NCI-H2029 treated with DMSO at 0.1 percent for 48 hours (cell line): ENCODE measurements at regions not wholly inside any gene's neighbourhood (a gene's known extent, or its start where the extent isn't known, plus 50 kb on each side); places are given as distances from the start of the nearest gene placed in this dataset.

ENCODE experiments used
- DNase-seq: peaks from one replicate; lab custom pipeline; 2025; lab: John Stamatoyannopoulos, UW

DNA sequence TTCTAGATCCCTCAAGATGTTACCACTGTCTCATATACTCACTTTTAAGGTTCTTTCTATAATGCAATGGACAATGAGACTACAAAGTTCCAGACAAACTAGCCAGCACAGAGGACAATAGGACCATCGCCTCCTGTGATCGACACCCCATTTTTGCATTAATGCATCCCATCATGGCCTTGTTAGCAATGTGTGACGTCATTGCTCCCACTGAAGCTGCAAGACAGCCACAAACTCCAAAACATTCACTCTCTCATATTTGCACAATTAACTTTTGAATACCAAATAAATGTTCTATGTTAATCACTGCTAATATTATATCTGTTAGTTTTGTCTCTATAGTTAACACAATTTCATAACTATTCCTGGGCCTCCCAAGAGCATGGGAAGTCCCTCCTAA, 88.8 kb upstream of the TMEM72 start:
- no peak for DNase-seq

DNA sequence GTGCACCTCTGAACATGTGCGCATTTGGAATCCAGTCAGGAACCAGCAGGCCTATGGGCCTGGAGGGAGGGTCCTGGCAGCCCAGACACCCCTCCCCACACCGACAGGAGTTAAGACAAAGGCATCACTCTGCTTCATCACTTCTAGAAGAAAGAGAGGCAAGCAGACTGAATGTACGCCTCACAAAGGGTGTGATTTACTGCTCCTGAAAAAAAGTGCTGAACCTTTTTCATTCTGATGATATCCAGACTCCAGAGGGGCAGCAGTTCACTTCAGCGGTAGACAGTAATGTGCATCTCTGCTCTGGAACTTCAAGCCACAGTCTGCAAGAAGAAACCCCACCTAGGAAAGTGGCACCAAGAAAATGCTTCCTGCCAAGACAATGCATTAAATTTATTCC, 88.2 kb upstream of the TMEM72 start:
- no peak for DNase-seq

DNA sequence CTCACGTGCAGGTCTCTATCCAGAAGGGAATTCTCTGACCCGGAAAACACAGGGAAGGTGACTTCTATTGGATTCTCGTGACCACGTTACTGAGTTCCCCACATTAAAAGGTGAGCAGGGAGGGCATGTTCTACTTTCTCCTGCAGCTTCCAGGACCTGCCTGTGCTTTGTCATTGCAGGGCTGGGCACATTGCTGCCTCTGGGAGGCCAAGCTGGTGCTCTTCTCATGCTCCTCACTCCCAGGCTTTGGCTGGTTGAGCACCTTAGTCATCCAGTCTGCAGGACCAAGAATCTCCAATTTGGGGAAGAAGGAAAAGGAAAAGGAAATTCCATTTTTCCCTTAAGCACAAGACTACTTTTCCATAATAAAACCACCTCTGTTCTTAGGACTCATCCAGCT, 86.5 kb upstream of the TMEM72 start:
- DNase-seq: no peak

DNA sequence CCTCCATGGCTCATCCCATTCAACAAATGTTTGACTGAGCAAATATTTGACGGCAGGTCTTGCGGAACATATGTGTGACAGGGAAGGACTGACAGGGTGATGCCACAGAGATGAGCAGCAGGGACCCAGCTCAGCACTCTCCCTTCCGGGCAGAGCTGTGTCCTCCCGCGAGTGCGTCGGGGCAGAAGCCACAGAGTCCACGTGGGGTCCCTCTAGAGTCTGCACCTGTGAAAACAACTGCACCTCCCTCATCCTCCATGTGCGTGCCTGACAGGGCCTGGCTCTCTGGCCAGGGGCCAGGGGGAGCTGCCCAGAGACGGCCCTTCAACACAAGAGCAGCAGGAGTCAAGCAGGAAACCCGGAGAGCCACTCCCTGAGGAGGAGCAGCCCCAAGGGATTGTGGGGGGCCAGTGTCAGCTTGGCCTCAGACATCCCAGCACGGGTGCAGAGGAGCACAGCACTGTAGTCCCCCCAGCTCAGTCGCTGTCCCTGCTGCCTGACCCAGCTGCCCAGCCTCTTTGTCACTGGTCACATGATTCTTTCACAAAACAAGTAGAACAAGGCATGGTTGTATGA, 83.6 kb upstream of the TMEM72 start:
- DNase-seq: peak; percentile 44

DNA sequence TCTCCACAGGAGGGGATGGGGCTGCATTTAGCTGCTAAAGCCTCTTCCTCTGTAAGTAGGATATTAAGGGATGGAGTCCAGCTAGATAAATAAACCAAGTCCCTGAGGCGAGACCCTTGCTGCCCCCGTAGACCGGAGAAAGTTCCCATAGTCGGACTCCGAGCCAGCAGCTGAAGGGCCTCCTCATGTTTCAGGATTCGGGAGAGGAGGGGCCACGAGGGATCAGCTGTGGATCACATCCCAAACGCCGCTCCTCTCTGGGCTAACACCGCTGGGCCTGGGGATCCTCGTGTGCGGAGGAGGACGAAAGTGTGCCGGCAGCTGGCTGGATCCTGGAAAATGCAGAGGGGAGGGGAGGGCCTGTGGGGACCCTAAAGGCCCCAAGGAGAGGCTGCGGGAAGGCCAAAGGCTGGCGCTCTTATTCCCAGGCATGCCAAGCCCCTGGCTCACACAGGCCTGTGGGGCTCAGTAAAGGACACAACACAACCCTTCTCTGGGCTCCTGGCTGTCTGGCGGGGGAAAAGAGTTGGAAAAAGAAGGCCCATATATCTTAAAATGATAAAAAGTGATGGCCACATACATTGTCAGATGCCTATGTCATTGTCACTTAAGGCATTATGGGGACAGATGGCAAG, 82.5 kb upstream of the TMEM72 start:
- DNase-seq: no peak

DNA sequence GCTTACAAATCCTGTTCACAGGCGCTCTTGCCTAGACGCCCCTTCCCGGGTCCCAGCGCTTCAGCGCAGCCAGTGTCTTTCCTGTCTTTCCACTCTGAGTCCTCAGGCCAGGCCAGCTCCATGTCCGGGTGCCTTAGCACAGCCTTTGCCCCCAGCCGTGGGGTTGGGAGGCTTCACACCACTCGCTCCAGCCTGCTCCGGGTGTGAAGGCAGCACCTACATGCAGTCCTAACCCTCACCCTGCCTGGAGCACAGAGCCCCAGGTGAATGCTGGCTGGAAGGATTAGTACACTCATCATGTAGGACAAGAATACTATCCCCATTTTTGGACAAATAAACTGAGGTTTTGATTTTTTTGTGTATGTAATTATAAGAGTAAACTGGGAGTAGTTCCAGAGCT, 81.7 kb upstream of the TMEM72 start:
- DNase-seq: no peak

DNA sequence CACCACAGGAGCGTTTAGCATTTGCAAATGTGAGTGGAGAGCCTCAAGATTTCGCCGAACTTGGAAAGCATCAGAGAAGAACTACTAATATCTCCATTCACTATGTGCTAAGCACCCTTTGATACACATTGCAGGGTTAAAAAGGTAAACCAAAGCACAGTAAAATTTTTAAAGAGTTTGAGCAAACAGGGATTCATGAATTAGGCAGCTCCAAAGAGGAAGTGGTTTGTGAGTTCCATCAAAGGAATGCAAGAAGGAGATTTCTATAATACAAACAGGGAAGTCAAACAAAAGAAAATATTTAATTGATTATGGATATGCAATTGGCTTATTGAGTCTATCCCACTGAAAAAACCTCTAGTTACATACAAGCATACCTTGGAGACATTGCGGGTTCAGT, 81.1 kb upstream of the TMEM72 start:
- no peak for DNase-seq

DNA sequence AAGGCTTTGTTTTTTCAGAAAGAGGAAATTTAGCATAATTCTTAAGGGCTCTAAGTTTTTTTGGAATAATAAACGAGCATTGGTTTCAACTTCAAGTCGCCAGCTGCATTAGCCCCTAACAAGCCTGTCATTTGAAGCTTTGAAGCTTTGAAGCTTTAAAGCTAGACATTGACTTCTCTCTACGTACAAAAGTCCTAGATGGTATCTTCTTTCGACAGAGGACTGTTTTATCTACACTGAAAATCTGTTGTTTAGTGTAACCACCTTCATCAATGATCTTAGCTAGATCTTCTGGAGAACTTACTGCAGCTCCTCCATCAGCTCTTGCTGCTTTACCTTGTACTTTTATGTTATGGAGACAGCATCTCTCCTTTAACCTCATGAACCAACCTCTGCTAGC, 79.6 kb upstream of the TMEM72 start:
- DNase-seq: no peak

DNA sequence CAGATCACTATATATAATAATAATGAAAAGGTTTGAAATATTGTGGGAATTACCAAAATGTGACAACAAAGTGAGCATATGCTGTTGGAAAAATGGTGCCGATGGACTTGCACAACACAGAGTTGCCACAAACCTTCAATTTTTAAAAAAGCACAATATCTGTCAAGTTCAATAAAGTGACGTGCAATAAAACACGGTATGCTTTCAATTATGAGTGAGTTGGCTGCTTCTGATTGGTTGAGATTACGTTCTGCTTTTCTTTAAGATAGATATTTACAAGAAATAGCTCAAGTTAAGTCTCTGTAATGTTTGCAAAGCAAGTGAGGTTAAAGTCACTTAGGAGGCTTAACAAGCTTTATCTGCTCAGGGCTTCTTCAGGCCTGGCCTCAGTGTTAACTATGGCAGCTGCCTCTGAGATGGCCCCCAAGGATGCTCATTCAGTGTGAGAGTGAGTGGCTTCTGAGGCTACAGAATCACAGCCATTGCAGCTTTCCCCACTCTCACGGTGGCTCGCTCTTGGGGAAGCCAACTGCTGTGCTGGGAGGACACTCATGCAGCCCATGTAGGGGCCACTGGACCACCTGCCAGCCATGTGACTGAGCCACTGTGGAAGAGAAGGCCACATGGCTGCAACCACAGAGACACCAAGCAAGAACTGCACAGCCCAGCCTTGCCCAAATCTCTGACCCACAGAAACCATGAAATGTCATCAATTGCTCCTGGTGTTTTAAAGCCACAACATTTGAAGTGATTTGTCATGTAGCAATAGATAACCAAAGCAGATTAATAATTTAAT, 78.3 kb upstream of the TMEM72 start:
- DNase-seq: no peak

DNA sequence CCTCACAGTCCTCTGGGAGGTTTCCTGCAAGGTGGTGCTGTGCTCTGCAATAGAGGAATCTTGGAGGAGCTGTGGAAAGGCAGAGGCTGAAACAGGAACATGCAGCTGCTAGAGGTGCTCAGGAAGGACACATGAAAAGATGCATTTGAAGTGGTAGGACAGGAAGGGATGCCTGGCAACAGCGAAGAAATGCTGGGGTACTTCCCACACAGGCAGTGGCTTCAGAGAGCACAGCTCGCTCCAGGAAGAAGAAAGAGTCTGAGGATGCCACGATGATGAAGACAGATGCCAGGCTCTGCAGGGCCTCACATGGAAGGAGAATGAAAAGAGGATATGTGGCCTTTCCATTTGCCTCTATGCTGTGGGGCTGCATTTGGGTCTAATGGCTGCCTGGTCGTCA, 77.0 kb upstream of the TMEM72 start:
- no peak for DNase-seq

DNA sequence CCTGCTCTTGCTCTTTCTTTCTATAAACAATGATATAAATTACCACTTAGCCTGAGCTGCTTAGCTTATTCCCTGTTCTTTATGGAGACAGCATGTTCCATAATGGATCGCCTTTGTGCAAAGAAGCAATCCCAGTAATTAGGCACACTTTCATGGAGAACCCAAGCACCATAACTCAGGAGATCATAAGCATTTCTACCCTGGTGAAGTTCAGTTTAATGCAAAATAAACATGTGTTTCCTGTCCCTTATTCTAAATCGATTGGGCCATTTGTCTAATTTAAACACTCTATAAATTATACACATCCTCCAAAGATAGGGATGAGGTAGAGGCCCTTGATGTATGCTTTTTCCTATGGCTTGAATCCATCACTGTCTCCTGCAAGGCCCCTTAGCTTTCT, 75.8 kb upstream of the TMEM72 start:
- no peak for DNase-seq

DNA sequence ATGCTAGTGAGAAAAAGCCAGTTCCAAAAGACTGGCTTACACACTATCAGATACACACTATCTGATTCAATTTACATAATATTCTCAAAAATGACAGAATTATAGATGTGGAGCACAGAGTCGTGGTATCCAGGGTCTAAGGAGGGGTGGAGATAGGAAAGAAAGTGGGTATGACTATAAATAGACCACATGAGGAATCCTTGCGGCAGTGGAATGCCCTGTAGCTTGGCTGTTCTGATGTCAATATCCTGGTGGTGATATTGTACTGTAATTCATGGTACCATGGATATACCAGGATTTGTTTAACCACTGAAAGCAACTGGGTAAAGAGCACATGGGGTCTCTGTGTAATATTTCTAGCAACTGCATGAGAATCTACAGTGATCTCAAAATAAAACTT, 67.7 kb upstream of the TMEM72 start:
- no peak for DNase-seq

DNA sequence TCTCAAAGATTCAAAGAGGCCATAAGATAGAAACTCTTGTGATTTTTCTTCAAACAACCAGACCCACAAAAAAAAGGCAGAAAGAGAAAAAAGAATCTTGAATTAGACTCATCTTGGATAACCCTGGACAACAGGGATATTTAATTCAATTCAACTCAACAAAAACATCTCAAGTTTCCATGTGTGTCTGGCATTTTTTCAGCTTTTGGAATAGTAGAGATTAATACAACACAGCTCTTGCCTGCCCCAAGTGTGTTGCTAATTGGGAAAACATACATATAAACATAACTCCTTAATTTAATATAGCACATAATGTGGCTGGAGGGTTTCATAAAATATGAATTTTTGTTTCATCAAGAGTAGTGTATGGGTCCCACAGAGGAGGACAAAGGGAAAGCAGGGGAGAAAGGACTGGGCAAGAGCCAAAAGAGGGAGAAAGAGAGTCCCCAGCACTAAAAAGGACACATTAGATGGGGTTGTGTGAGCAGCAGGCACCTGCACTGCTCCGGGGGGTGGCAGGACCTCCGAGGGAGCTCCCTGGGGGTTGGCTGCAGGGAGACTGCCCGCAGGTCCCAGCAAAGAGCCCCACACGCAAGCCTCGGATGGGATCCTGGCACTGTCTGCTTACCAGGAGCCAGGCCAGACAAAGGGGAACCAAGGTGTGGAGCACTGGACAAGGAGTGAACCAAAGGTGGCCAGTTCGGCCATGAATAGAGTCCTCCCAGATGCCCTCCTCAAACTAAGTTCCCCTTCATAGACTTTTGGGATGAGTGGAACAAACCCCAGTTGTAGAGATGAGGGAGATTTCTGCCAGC, 65.6 kb upstream of the TMEM72 start:
- no peak for DNase-seq

DNA sequence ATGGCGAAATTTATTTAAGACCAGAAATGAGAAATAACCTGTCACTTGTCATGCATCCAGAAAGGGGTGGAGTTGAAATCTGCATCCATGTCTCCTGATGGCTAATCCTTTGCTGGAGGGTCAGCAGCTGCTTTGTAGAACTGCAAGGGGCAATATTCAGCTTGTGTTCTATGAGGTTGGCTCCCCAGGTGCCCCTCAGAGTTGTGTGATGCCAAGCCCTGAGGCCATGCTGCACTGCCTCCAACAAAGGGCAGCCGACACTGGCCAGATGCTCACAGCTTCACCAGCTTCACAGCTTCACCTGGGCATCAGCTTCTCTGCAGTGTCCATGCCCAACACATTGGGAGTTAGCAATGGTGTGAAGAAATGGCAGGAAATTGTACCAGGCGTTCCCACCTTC, 64.0 kb upstream of the TMEM72 start:
- DNase-seq: no peak

DNA sequence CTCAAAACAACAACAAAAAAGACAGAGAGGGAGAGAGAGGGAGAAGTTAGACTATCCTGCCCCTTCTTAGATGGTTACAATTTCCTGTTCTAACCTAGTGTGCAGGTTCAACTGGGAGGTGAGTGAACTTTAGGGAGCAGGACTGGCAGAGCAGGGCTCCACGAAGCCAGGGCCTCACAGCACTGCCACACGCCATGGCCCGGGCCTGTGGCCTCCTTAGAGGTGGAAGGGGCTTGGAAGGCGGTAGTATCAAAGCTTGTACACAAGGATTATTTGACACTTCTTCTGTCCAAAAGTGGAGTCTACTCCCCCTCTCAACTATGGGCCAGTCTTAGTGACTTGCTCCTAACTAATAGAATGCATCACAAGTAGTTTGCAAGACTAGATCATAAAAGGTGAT, 62.9 kb upstream of the TMEM72 start:
- DNase-seq: no peak

DNA sequence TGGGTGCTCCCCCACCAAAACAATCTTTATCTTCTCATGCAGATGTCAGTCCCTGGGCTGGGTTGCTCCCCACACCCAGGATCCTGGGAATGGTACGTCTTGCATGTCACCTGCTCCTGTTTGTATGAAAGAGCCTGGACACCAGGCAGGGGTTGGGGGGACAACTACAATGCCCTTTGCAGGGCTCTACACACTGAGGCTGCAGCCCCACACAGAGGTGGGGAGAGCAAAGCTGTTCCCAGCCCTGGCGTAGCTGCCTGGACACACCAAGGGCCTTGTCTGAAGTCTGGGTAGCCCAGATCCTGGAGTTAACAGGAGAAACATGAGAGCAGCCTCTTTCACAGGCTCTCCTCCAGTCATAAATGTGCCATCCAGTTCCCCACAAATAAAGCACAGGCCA, 61.2 kb upstream of the TMEM72 start:
- no peak for DNase-seq

DNA sequence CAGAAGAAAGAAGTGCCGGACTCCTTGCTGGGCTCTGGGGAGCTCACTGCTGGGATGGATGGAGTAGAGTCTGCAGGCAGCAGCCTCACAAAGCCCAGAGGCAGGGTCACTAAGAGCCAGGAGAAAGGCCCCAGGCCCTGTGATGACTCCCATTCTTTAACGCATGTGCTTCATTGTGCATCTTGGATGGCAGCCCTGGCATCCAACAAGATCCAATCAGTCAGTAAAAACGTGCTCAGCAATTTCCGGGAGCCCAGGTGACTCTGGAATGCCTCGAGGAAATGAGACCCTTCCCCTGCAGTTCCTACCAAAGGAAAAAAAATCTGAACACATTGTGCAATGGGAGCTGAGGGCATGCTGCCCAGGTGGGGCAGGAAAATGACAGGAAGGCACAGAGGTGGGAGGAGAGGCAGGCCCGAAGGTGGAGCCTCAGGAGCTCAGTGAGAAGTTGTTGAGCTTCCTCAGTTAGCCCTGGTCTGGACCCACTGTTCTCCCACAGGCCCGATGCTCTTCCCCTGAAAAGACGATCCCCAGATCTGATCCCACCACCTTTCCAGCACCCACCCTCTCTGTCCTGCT, 60.7 kb upstream of the TMEM72 start:
- DNase-seq: no peak

DNA sequence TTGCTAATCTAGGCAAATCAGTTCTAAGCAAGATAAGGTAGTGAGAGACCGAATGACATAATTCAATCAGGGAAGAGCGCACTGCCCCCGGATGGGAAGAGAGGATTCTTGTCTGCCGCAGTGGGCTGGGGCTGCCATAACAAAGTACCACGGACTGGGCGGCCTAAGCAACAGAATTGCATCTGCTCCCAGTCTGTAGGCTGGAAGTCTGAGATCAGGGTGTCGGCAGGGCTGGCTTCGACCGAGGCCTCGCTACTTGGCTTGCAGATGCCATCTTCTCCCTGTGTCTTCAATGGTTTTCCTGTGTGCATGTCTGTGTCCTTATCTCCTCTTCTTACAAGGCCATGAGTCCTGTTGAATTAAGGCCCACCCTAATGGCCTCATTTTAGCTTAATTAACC, 59.7 kb upstream of the TMEM72 start:
- DNase-seq: no peak

DNA sequence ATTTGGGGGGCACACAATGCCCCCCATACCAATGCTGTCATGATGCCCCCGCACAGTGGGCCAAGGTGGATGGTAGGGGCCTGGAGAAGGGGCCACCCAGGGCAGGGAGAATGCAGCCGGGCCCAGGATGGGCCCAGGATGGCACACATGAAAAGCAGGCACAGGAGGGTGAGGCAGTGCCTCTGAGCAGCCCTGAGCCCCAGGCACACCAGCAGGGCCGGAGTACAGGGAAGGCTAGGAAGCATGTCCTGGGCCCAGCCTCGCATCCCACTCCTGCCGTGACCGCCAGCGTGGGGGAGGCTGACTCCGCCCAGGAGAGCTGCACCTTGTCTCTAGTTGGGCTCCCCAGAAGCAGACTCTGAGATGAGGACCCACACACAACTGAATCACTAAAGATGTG, 59.3 kb upstream of the TMEM72 start:
- no peak for DNase-seq

DNA sequence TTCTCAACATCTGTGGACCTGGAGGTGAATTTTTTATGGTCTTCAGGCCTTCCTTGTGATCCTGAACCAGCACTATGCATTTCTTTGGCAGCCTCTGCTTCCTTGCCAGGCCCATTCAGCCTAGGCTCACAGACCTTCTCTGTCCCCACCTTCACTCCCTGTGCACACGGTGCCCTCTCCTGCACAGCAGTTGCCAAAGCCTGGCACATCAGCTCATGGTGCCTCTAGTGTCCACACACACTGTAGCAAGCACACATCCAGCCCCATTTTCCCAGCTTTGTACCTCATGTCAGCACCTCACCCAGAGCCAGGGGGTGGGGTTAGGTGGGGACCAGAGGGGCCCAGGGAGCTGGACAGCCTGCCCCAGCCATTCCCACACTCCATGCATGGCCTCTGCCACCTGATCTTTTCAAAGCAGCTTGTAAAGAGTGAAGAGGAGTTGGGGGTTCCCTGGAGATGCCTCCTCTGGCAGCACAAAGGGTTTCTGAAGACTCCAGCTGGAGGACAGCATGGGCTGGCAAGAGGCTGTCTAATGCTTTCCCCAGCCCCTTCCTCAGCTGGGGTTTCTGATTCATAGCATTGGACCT, 57.9 kb upstream of the TMEM72 start:
- peak; percentile 0 for DNase-seq

DNA sequence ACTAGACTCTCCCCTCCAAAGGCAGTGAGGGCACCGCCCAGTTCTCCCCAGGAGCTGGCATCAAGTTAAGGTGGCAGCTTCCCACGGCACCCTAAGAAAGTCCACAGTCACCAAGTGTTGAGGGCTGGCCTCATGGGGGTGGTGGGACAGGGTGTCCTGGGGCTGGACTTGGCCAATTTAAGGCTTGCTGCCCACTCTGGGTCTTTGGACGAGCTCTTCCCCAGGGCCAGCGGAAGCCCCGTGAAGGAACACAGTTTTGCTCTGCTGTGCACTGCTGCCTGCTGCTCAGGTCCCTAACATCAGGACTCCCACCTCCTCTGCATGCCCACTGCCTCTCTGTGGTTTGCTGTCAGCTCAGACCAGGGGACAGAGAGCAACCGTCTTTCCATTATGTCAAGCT, 57.3 kb upstream of the TMEM72 start:
- DNase-seq: no peak
